GM18519 (cell line): ENCODE measurements at regions not wholly inside any gene's neighbourhood (a gene's known extent, or its start where the extent isn't known, plus 50 kb on each side); places are given as distances from the start of the nearest gene placed in this dataset.
"Not testable (repeated sequence)": the region's sequence is repeated elsewhere in the genome, so short reads cannot be mapped to it uniquely, and the experiment has no call there.

Experiments used
- ATAC-seq: cut with Tn5 transposase; IDR thresholded peaks from one replicate; pipeline ENCODE4 v1.9.1; 2021; ENCODE audit warnings: mild to moderate bottlenecking, moderate library complexity; ENCODE audit not compliant: unreplicated experiment, low FRiP score

DNA sequence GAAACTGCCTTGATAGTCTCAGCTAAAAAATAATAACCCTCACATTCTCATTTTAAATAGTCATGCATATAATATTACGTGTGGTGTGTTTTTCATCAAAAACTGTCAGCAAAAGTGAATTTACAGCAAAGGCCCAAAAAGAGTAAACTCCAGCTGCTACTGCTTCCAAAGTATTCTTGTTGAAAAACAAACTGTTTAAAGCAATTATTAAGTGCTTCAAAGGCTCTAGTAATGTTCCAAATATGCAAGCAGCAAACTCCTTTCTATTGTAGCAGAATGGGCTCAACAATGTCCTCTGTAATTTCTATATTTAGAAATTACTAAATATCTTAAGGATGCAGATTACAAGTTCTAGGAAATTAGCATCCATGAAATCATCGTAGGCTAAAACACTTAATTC is 280.0 kb upstream of the TBX18 start:
- ATAC-seq, result no peak

DNA sequence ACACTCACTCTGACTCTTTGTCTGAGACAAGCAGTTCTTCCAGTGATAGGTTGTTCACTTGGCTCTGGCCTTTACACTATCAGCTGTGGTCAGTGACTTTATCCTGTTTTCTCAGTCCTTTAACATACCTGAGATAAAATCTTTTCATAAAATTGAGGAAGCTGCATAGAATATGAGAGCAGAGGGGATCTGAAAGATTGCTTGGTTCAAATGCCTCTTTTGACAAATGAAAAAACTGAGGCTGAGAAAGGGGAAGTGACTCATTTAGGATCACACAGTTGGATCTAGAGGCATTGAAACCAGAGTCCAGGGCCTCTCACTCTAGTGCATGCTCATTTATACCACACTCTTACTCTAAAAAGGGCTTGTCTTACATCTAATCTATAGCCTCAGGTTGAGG is 277.0 kb upstream of the TBX18 start:
- no peak for ATAC-seq

DNA sequence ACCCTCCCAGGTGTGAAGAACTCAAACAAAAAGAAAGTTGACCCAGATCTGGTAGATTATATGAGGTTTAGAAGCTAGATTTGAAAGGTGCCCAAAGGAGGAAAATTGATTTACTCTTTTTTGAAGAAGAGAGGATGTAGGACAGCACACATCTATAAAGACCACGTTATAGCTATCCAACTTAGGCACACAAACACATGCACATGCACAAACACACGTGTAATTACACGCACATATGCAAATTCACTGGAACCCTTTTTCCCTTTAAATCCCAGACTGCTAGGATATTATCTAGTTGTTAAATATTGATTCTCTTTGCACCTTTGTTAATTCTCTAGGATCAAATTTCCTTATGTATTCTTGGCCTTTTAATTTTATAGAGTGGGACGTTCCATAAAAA is 272.8 kb upstream of the TBX18 start:
- ATAC-seq, result no peak

DNA sequence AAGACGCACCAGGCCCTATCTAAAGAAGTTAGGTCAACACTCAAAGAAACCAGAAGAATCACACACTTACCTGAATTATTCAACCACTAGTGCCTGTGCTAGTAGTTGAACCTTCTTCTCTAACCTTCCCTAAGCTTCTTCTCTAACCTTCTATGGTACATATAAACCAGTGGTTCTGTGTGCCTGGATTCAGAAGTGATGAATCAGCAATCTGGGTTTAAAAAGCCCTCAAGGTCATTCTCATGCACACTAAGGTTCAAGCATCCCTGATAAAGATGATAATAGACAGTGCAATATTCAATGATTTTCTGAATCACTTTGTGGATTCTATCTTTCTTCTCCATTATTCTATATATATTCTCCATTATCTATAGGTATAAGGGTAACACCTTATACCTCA is 271.4 kb upstream of the TBX18 start:
- ATAC-seq, result no peak

DNA sequence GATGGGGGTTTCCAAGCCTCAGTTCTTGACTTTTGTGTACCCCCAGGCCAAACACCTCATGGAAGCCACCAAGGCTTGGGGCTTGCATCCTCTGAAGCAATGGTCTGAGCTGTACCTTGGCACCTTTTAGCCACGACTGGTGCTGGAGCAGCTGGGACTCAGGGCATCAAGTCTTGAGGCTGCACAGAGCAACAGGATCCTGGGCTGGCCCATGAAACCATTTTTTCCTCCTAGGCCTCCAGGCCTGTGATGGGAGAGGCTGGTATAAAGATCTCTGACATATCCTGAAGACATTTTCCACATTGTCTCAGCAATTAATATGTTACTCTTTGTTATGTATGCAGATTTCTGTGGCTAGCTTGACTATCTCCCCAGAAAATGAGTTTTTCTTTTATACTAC is 269.1 kb upstream of the TBX18 start:
- ATAC-seq, result no peak

DNA sequence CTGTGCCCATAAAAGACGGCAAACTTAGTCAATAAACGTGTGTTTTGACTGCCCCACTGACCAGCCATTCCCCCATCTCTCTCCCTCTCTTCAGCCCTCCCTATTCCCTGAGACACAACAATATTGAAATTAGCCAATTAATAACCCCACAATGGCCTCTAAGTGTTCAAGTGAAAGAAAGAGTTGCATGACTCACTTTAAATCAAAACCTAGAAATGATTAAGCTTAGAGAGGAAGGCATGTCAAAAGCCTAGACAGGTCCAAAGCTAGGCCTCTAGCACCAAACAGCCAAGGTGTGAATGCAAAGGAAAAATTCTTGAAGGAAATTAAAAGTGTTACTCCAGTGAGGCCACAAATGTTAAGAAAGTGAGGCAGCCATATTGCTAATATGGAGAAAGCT is 261.6 kb upstream of the TBX18 start:
- ATAC-seq, result no peak

DNA sequence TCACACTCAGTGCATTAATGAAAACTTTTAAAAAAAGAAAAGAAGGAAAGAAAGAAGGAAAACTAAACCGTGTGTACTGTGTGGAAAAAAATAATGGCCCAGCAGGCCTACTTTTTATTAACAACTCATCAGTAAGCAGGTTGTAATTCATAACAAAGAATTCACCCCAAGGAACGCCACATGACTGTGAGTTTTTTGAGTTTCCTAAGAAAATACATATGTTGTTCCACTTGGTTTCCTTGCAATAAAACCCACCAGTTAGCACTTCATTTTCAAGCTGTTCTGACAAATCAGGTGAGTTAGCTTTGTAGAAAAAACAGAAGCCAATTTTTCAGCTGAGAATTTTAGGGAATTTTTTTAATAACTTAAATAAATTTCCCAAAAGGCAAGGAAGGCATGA is 259.3 kb upstream of the TBX18 start:
- ATAC-seq, result no peak

DNA sequence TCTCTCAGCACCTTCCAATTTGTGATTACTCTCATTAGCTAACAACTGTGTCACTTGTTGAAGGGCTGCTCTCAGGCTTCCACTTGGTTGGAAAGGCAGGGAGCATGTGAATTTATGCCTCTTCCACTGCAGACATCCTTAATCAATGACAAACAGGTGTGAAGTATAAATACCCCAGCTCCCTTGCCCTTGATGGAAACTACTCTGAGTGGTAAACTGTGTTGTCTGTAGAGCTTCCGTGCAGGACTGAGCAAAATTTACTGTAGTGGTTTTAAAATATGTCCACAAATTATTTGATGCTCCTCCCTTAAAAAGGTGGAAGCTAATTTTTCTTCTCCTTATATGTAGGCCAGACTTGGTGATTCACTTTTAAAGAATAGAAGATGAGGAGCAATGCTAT is 253.0 kb upstream of the TBX18 start:
- ATAC-seq, result no peak

DNA sequence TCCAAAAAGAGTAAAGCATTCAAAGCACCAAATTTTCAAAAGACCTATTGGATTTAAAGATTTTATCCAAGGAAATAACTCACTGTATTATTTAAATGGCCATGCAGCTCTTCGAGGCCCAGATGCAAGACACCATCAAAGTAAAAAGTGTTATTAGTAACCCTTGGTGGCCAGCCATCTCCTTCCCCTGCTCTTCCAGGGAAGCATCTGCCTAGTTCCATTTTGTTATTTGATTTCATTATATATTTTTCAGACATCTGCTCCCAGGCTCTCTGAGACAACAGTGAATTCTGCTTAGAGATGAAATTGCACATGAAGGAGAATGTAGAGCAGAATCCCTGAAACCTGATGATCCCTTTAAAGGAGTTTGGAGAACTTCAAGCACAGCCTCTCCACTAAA is 252.3 kb upstream of the TBX18 start:
- ATAC-seq, result no peak

DNA sequence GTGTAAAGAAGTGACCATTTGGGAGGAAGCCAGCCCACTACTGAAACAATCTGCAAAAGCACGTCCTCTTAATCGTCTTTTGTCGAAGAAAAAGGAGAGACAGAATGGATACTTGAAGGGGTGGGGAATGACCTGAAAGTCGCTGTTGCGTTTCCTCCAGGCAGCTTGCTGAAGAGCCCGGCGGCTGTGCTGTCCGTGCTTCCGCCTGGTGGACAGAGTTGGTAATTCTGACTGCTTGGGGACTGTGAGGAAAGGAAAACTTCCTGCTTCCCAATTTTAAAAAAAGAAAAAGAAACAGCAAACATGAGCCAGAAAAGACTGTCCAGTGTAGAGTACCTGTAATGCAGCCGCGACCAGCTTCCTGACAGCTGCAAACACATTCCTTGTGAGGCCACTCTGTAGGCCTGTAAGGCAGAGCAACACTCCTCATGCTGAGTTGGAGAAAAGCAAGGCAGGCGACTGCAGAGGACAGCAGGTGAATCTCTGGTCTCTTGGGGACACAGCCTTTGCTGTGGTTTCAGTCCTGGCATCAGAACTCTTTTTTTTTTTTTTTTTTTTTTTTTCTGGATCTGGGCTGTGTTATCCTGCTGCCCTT is 251.1 kb upstream of the TBX18 start:
- ATAC-seq, result peak; percentile 44

DNA sequence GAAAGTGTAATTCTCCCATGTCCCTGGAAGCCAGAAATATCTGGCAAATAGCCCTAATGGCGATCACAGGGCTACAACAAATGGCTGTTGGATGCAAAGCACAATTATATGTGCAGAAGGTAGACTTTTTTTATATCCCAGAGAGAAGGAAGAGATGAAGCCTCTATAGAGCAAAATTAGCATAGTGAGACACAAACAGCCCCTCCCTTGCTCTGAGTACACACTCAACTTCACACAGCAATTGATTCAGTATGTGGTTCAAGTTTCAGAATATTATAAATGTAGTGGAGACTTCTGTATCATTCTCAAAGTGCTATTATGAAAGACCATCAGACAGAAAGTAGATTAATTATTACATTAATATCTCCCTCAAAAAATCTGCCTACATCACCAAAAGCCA is 246.5 kb upstream of the TBX18 start:
- no peak for ATAC-seq

DNA sequence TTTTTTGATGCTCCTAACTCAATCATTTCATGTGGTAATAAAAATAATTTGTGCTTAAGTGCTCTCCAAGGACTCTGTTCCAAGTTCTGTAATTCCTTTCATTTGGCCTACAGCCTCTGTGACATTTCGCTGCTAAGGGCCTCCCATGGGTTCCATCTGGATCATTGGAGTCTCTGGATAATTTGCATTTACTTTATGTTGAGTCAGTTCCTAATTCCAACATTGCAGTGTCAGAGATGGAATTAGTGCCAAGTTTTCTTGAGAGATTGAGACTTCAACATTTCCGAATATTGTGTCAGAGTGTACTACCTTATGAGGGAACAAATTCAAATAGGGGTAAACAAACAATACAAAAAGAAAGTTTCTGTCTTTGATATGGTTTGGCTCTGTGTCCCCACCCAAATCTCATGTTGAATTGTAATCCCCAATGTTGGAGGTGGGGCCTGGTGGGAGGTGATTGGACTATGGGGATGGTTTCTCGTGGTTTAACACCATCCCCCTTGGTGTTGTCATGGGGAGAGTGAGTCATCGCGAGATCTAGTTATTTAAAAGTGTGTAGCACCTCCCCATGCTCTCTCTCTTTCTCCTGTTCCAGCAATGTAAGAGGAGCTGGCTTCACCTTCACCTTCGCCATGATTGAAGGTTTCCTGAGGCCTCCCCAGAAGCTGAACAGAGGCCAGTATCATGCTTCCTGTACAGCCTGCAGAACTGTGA is 244.1 kb upstream of the TBX18 start:
- no peak for ATAC-seq

DNA sequence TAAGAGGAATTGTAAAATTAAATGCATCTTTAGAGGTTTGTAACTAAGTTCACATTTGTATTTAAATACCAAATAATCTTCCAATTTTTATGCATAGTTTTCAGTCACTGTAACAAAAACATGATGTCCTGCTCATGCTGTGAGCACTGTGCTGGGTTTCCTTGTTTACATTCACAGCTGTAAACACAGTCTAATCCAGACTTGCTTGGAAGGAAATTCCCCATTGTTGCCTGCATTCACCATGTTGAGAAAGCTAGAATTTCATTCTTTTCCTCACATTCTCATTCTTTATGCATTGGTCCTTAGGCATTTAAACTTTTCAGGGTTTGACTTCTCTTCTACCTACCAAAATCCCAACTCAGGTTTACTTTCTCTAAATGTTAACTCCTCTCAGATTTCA is 242.0 kb upstream of the TBX18 start:
- ATAC-seq, result no peak

DNA sequence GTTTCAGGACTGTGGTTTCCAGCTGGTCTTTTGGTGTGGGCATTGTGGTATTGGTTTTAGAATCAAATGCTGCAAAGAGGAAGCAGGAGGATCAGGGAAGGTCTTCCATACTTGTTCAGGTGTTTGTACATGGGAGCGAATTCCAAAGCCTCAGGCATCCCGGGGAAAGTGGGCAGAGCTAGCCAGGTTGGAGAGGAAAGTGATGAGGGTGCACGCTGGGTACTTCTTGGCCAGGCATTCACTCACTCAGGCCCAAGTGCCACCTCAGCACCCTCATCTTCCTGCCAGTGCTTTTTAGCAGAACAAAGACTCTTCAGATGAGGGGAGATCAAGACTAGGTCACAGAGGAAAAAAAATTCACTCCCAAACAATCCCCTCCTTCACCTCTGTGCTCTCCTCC is 241.1 kb upstream of the TBX18 start:
- ATAC-seq, result no peak

DNA sequence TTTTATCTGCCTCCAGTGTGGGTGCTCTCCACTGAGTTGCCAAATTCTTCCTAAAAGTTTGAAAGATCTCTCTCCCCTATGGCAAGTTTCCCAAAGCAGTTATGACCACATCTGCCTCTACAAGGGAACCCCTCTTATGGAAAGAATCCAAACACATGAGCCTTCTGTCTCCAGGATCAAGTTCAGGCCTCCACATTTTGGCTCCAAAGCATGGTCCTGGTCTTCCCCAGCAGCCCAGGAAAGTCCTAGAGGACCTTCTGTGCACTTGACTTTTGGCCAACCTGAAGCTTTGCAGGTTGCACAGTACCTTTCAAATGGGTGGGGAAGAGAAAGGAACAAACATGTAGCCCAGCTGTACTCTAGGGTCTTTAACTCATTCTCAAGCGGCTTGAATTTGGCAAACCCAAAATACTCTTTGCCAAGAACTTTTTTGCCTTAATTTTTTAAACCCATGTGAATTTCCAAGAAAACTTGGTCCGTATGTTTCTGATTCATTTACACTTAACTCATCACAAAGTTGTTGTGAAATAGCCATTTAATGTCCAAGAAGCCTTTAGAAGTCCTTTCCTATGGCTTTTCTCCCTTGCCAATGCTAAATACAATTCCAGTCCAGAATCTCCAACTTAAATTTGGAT is 240.1 kb upstream of the TBX18 start:
- no peak for ATAC-seq

DNA sequence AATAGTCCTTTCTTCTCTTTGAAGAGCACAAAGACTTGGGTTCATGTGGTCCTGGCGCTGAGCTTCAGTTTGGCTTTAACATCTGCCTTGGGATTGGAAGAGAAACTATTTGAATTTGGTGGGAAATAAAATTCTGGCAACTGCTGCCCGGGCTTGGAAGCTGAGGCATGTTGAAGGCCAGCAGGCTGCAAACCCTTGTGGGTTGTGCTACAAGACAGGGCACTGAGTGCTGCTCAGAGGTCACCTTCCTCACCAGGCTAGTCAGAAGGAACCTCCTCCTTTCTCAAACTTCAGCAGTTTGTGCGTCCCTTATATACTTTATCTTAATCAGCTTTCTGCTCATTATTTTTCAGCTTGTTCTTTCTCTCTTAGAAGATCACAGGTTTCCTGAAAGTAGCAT is 238.4 kb upstream of the TBX18 start:
- ATAC-seq, result no peak

DNA sequence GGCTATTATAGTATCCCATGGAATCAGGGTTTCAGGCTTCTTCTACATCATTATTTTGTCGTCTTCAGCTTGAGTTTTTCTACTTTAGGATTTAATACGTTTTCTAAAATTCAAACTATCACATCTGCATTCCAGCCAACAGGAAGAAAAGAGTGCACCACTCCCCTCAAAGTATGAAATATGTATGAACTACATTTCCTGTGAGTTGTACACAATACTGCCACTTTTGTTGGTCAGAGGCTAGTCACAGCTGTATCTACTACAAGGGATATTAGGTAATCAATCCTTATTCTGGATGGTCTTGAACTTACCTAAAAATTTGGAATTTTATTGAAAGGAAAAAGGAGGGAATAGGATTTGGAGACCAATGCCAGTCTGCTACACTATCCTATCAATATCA is 235.6 kb upstream of the TBX18 start:
- ATAC-seq, result no peak

DNA sequence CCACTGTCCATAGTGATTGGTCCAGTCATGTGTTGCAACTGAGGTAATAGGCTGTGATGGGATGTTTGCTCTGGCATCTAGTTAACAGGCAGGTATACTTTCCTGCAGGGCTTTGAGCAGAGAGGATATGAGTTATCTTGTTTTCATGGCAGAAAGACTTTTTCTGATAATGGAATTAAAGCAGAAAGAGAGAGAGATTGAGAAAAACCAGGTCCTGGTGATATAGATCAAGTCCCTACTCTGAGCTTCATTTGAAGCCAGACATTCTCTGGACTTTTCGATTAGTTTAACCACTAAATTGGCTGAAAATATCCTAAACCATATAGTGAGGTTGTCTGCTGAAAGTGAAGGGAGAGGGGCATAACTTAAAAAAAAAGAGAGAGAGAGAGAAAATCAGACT is 233.8 kb upstream of the TBX18 start:
- no peak for ATAC-seq

DNA sequence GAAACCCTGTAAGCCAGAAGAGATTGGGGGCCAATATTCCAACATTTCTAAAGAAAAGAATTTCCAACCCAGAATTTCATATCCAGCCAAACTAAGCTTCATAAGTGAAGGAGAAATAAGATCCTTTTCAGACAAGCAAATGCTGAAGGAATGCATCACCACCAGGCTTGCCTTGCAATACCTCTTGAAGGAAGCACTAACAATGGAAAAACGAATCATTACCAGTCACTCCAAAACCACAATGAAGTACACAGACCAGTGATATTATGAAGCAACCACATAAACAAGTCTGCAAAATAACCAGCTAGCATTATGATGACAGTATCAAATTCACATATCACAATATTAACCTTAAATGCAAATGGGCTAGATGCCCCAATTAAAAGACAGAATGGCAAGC is 224.4 kb upstream of the TBX18 start:
- ATAC-seq, result not testable (repeated sequence)

DNA sequence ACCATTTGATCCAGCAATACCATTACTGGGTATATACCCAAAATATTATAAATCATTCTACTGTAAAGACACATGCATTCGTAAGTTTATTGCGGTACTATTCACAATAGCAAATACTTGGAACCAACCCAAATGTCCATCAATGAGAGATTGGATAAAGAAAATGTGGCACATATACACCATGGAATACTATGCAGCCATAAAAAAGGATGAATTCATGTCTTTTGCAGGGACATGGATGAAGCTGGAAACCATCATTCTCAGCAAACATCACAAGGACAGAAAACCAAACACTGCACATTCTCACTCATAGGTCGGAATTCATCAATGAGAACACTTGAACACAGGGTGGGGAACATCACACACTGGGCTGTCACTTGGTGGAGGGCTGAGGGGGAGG is 221.1 kb upstream of the TBX18 start:
- not testable (repeated sequence) for ATAC-seq

DNA sequence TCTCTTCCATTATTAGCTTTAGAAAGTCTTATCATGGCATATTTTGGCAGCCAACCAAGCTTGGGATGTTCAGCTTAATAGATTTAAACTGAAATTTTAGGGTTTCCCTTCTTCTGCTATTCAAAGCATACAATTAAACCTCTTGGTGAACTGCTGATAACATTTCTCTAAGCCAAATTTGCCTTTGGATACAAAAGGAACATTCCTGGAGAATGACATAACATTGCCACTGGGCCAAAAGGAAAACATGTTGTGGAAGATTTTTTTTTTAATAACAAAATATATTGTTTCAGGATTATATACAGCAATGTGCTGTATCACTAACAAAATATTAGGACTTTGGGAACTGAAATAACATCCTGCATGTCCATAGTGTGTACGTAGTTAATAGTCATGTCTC is 215.1 kb upstream of the TBX18 start:
- no peak for ATAC-seq

DNA sequence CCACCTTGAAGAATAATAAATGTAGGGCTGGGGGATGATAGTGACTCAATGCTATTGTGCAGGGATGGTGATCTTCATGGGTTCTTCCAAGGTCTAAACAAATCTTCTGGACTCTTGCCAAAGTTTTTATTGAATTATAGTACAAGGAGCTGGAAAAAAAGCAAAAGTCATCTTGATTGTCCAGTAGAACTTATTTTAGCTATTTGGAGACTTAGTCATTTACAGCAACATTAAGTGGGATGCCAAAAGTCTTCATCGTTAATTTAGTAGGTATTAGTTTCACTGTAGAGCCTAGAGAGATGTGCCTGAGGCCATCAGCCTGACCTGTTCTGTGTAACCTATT is 212.9 kb upstream of the TBX18 start:
- ATAC-seq, result no peak
